Right atrium auricular region (tissue), 2 donors: ENCODE measurements at regions not wholly inside any gene's neighbourhood (a gene's known extent, or its start where the extent isn't known, plus 50 kb on each side); places are given as distances from the start of the nearest gene placed in this dataset.
A peak's percentile ranks its signal among the peaks of the same experiment; 100 is the strongest.

ENCODE experiments used
- DNase-seq: peaks from one replicate; pipeline ENCODE4 v3.0.0-alpha.2; 2019; ENCODE audit warnings: low spot score
- H3K27ac ChIP-seq, 2 donors: fragments of 200-600 bp; sonication (generic); 1 replicate in 1 of 2; 2 replicates in 1 of 2; pipeline ENCODE4 v1.5.1; 2016 to 2019
- H3K27me3 ChIP-seq, 2 donors: fragments of 200-600 bp; sonication (generic); one replicate each; pipeline versions ENCODE4 v1.5.1 to v1.6.0; 2017 to 2019
- H3K36me3 ChIP-seq: fragments of 200-600 bp; sonication (generic); one replicate; pipeline ENCODE4 v1.5.1; 2016
- H3K4me1 ChIP-seq, 2 donors: fragments of 200-600 bp; sonication (generic); one replicate each; pipeline versions ENCODE4 v1.5.1 to v1.6.0; 2017 to 2019
- H3K4me3 ChIP-seq, 2 donors: fragments of 200-600 bp; sonication (generic); 1 replicate in 1 of 2; 2 replicates in 1 of 2; pipeline ENCODE4 v1.5.1; 2017 to 2019; ENCODE audit warnings: mild to moderate bottlenecking in 1 of 2, moderate library complexity in 1 of 2
- H3K9me3 ChIP-seq, 2 donors: fragments of 200-600 bp; sonication (generic); one replicate each; pipeline ENCODE4 v1.5.1; 2019
- TF ChIP-seq, protein P1 (sequence below), 2 donors: fragments of 200-600 bp; sonication (generic); IDR thresholded peaks; one replicate each; pipeline ENCODE4 v1.5.1; 2019; ENCODE audit warnings: antibody characterized with exemption in 2 of 2

GRCh38 chr14:25239170-25239569 is 189.2 kb upstream of the STXBP6 start:
- DNase-seq, result no peak
- no peaks in the 10 kb centered on the region for H3K27me3 ChIP-seq
- no peaks in the 10 kb centered on the region for H3K9me3 ChIP-seq

GRCh38 chr14:25237845-25238244 is 187.9 kb upstream of the STXBP6 start:
- TF ChIP-seq, protein P1, sequence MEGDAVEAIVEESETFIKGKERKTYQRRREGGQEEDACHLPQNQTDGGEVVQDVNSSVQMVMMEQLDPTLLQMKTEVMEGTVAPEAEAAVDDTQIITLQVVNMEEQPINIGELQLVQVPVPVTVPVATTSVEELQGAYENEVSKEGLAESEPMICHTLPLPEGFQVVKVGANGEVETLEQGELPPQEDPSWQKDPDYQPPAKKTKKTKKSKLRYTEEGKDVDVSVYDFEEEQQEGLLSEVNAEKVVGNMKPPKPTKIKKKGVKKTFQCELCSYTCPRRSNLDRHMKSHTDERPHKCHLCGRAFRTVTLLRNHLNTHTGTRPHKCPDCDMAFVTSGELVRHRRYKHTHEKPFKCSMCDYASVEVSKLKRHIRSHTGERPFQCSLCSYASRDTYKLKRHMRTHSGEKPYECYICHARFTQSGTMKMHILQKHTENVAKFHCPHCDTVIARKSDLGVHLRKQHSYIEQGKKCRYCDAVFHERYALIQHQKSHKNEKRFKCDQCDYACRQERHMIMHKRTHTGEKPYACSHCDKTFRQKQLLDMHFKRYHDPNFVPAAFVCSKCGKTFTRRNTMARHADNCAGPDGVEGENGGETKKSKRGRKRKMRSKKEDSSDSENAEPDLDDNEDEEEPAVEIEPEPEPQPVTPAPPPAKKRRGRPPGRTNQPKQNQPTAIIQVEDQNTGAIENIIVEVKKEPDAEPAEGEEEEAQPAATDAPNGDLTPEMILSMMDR (IDR thresholded peaks at IDR 0.05), result peak in 1 of 2 donors; percentile 40
- H3K4me3 ChIP-seq, result no peak overlapping the region
- no peaks in the 10 kb centered on the region for H3K27me3 ChIP-seq
- no peak for DNase-seq
- no peak overlapping the region for H3K27ac ChIP-seq
- no peaks in the 10 kb centered on the region for H3K4me1 ChIP-seq
- H3K9me3 ChIP-seq, result no peaks in the 10 kb centered on the region
- no peaks in the 10 kb centered on the region for H3K36me3 ChIP-seq

More at GRCh38 chr14:25239170-25239569, 189.2 kb upstream of the STXBP6 start:
- Histone ChIP-seq H3K36me3 (no peaks in the 10 kb centered on the region), H3K27ac (no peak overlapping the region), H3K4me1 (no peaks in the 10 kb centered on the region), H3K4me3 (no peak overlapping the region)
- TF ChIP-seq, protein P1 (IDR thresholded peaks at IDR 0.05), result no peak

GRCh38 chr14:25233613-25234012 is 183.7 kb upstream of the STXBP6 start:
- no peaks in the 10 kb centered on the region for H3K4me1 ChIP-seq
- H3K4me3 ChIP-seq, result no peak overlapping the region
- TF ChIP-seq, protein P1 (IDR thresholded peaks at IDR 0.05), result no peak
- DNase-seq, result no peak
- H3K9me3 ChIP-seq, result no peaks in the 10 kb centered on the region
- H3K27ac ChIP-seq, result no peak overlapping the region
- no peaks in the 10 kb centered on the region for H3K36me3 ChIP-seq
- no peaks in the 10 kb centered on the region for H3K27me3 ChIP-seq

DNA sequence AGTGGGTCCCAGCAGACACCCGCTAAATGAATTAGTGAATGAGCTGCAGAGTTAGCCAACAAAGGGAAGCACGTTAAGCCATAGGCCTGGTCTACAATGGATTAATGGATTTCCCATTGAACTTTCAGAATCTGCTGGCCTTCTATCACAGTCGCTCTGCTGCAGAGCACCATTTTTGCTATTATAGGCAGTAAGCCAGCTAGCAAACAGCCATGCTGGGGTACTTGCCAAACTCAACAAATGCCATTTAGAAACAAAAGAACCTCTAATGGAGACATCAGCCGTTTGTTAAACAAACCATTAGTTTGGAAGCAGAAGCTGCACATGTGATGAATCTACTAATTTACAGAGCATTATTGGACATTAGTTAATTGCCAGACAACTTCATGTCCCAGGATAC is 181.1 kb upstream of the STXBP6 start:
- Histone ChIP-seq H3K4me1 (no peaks in the 10 kb centered on the region), H3K27ac (no peak overlapping the region), H3K4me3 (no peak overlapping the region), H3K27me3 (no peaks in the 10 kb centered on the region), H3K9me3 (no peaks in the 10 kb centered on the region), H3K36me3 (no peaks in the 10 kb centered on the region)
- no peak for DNase-seq
- TF ChIP-seq, protein P1 (IDR thresholded peaks at IDR 0.05), result no peak

DNA sequence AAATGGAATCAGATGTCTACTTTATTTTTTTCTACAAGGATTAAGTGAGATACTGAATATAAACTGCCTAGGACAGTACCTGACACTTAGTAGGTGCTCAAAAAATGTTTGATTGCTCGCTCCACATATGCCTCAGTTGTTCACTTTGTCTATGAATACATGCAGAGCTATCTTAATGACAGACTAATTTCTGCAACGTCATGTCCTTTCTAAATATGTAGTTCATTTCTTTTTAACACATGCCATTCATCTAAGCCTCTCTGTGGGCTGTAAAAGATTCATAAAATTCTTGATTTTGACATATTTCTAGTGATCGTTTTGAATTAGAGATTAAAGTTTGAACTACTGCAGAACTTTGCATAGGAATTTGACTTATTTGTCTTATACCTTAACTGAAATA is 176.3 kb upstream of the STXBP6 start:
- Histone ChIP-seq H3K36me3 (no peaks in the 10 kb centered on the region), H3K4me1 (no peaks in the 10 kb centered on the region), H3K27ac (no peak overlapping the region), H3K9me3 (no peaks in the 10 kb centered on the region), H3K4me3 (no peak overlapping the region), H3K27me3 (no peaks in the 10 kb centered on the region)
- TF ChIP-seq, protein P1 (IDR thresholded peaks at IDR 0.05), result no peak
- no peak for DNase-seq

- no peak overlapping the region for H3K27ac ChIP-seq
- H3K27me3 ChIP-seq, result no peaks in the 10 kb centered on the region
- no peaks in the 10 kb centered on the region for H3K9me3 ChIP-seq
- TF ChIP-seq, protein P1 (IDR thresholded peaks at IDR 0.05), result no peak
- no peaks in the 10 kb centered on the region for H3K36me3 ChIP-seq
- no peak overlapping the region for H3K4me3 ChIP-seq
- DNase-seq, result no peak
- H3K4me1 ChIP-seq, result no peaks in the 10 kb centered on the region
Observed at GRCh38 chr14:25222256-25222655, 172.3 kb upstream of the STXBP6 start.
